ENCODE measurements at regions not wholly inside any gene's neighbourhood (a gene's known extent, or its start where the extent isn't known, plus 50 kb on each side); places are given as distances from the start of the nearest gene placed in this dataset.

DNA sequence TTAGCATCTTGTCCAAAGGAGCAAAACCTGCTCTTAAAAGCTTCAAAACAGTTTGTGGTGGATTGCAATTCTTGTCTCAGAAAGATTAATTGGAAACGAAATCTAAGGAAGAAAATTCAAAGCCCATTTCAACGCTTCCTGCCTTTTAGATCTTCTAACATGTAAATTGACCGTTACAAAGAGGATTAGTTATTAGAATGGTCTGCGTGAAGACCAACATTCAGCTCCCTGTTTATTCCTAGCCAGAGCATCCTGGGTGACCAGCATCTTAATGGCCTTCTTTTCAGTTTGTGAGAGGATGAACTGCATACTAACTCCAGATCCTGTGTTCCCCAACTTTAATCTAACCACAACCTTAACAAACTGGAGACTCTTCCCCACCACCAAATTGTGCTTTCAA lies 109.9 kb upstream of the SLC1A3 start:
- no peak for TF ChIP-seq POLR2A (IDR thresholded peaks at IDR 0.05; ENCODE audit: low read depth, low read length)
- TF ChIP-seq BHLHE40 (IDR thresholded peaks at IDR 0.05; ENCODE audit: low read depth, low read length) = no peak
- TF ChIP-seq, protein P1, sequence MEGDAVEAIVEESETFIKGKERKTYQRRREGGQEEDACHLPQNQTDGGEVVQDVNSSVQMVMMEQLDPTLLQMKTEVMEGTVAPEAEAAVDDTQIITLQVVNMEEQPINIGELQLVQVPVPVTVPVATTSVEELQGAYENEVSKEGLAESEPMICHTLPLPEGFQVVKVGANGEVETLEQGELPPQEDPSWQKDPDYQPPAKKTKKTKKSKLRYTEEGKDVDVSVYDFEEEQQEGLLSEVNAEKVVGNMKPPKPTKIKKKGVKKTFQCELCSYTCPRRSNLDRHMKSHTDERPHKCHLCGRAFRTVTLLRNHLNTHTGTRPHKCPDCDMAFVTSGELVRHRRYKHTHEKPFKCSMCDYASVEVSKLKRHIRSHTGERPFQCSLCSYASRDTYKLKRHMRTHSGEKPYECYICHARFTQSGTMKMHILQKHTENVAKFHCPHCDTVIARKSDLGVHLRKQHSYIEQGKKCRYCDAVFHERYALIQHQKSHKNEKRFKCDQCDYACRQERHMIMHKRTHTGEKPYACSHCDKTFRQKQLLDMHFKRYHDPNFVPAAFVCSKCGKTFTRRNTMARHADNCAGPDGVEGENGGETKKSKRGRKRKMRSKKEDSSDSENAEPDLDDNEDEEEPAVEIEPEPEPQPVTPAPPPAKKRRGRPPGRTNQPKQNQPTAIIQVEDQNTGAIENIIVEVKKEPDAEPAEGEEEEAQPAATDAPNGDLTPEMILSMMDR (conservative IDR thresholded peaks at IDR 0.05; ENCODE audit: low read depth, low read length) = no peak
- no peak for TF ChIP-seq MAZ (IDR thresholded peaks at IDR 0.05; ENCODE audit: borderline replicate concordance, low read depth, low read length)
- TF ChIP-seq MAFK (IDR thresholded peaks at IDR 0.05; ENCODE audit: low read depth, low read length) = no peak
- TF ChIP-seq RFX5 (IDR thresholded peaks at IDR 0.05; ENCODE audit: low read depth, low read length) = no peak
- TF ChIP-seq CHD1 (IDR thresholded peaks at IDR 0.05; ENCODE audit: low read depth, low read length) = no peak
- TF ChIP-seq SMC3 (IDR thresholded peaks at IDR 0.05; ENCODE audit: low read depth, low read length) = no peak
- no peak for TF ChIP-seq RAD21 (IDR thresholded peaks at IDR 0.05; ENCODE audit: low read length)
- no peak for TF ChIP-seq FOS (IDR thresholded peaks at IDR 0.05; ENCODE audit: low read depth, low read length)
- TF ChIP-seq MXI1 (IDR thresholded peaks at IDR 0.05; ENCODE audit: borderline replicate concordance, low read depth, low read length) = no peak
- no peak for TF ChIP-seq ELK1 (IDR thresholded peaks at IDR 0.05; ENCODE audit: borderline replicate concordance, low read depth, low read length)
- no peak for TF ChIP-seq RCOR1 (IDR thresholded peaks at IDR 0.05; ENCODE audit: insufficient replicate concordance, low read length)
- TF ChIP-seq, protein P2, sequence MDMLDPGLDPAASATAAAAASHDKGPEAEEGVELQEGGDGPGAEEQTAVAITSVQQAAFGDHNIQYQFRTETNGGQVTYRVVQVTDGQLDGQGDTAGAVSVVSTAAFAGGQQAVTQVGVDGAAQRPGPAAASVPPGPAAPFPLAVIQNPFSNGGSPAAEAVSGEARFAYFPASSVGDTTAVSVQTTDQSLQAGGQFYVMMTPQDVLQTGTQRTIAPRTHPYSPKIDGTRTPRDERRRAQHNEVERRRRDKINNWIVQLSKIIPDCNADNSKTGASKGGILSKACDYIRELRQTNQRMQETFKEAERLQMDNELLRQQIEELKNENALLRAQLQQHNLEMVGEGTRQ (IDR thresholded peaks at IDR 0.05; ENCODE audit: low read depth, low read length) = no peak

Data from IMR-90 (cell line).